ENCODE measurements at regions not wholly inside any gene's neighbourhood (a gene's known extent, or its start where the extent isn't known, plus 50 kb on each side); places are given as distances from the start of the nearest gene placed in this dataset.
A peak's percentile ranks its signal among the peaks of the same experiment; 100 is the strongest.
"Not testable (repeated sequence)": the region's sequence is repeated elsewhere in the genome, so short reads cannot be mapped to it uniquely, and the experiment has no call there.

GRCh38 chrX:144494074-144494473 is 610.2 kb downstream of the UBE2NL start:
- DNase-seq, result no peak

DNA sequence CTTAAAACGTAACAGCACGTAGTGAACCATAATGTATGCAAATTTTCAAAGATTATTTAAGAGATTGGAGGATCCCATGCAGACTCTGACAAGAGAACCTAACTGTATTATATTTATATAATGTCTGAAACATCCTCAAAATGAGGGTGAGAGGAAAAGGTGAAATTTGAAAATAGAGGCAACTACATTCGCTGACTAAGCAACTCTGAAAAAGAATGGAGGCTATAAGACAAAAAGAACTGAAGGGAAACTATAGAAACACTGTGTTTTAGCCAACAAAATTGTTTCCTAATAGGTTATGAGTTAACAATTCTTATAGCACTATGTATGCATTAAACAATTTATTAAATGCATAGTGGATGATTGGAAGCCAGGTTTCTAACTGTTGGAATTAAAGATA is 648.0 kb downstream of the UBE2NL start:
- no peak for DNase-seq

- peak; percentile 3 for DNase-seq
Observed at GRCh38 chrX:144566592-144566991, 680.7 kb upstream of the SPANXN1 start.

DNA sequence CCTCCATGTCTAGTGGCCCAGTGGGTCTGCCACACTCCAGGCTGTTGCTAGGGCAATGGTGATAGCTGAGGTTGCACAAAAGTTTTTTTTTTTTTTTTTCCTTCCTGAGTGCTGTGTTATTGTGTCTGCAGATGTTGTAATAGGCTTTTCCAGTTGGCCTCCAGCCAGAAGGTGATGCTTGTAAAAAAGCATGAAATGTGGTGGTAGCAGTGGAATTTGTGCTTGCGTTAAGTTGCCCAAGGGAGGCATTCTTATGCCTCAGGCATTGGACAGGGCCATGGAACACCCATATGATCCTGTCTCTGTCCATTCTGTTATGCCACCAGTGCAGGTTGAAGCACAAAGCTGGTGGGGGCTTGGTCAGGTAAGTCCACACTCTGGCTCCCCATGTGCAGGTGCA is 660.5 kb upstream of the SPANXN1 start:
- no peak for DNase-seq

GRCh38 chrX:144592036-144592435 is 655.3 kb upstream of the SPANXN1 start:
- DNase-seq, result no peak

DNA sequence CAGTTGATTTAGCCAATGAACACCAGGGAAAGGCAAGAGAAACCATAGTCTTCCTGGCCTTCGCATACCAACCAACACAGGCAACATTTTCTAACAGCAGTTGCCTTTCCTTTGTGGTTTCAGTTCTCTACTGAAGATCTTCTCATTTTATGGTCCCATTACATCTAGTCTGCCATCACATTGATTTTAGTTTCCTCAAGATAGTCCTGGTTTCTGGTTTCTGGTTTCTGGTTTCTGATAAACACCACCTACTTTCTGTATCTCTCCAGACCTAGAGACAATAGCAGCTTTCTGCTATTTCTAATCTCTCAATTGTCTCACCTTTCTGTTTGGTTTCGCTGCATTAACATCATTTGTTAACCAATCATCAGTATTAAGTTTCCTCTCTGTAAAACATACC is 646.3 kb upstream of the SPANXN1 start:
- DNase-seq, result no peak

DNA sequence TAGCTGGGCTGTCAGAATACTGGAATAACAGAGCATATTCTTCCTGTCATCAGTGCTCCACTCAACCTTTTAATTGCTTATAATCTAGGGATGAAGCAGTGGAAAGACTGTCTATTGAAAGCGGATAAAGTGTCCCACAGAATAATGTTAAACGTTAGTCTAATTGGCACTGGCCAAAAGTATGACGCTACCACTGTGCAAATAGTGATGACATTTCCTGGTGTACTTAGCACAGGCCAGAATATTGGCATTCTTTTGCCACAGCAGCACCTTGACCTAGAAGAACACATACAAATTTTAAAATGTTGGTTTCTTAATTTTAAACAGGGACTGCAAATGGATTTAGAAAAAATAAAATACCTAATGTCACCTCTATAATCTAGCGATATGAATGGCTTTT is 635.2 kb upstream of the SPANXN1 start:
- DNase-seq, result no peak

GRCh38 chrX:144616317-144616716 is 631.0 kb upstream of the SPANXN1 start:
- DNase-seq, result no peak

DNA sequence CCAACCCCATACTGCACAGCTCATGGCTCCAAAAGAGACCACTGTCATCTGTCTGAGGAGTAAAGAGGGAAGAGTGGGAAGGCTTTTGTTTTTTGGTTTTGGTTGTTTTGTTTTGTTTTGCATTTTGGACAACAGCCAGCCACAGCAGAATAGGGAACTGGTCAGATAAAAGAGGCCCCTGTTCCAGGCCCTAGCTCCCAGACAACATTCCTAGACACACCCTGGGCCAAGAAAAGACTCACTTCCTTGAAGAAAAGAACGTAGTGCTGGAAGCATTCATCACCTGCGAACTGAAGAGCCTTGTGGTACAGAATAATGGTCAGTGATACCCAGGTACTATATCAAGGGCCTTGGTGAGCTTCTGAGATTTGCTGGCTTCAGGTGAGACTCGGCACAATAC is 619.4 kb upstream of the SPANXN1 start:
- DNase-seq, result no peak

DNA sequence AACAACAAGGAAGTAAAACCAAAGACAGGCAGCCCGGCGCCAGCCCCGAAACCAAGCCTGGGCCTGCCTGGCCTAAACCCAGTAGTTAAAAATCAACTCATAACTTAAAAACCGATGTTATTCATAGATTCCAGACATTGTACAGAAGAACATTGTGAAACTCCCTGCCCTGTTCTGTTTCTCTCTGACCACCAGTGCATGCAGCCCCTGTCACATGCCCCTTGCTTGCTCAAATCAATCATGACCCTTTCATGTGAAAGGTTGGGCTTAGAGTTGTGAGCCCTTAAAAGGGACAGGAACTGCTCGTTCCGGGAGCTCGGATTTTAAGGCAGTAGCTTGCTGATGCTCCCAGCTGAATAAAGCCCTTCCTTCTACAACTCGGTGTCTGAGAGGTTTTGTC is 612.9 kb upstream of the SPANXN1 start:
- DNase-seq, result not testable (repeated sequence)

GRCh38 chrX:144637731-144638130 is 609.6 kb upstream of the SPANXN1 start:
- no peak for DNase-seq

DNA sequence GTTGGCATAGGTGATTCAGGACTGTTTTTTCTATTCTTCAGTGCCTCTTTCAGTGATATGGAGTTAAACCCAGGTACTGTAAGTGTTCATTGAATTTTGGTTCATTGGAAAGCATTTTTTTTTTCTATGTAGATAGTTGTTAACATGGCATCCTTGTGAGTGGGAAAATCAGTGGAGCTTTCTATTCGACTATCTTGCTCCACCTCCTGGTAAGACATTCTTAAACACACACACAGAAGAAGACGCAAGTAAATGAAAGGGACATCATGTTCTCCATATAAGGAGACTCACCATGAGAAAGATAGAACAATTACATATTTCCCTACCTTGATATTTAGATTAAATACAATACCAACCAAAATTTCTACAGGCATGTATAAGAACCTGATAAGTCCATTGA is 598.5 kb upstream of the SPANXN1 start:
- no peak for DNase-seq

DNA sequence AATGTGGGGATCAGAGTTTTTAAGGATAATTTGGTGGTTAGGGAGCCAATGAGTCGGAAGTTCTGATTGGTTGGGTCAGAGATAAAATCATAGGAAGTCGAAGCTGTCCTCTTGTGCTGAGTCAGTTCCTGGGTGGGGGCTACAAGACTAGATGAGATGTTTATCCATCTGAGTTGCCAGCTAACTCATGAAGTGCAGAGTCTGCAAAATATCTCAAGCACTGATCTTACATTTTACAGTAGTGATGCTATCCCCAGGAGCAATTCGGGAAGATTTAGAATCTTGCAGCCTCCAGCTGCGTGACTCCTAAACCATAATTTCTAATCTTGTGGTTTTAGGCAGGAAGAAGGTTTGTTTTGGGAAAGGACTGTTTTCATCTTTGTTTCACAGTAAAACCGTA is 565.8 kb upstream of the SPANXN1 start:
- no peak for DNase-seq

DNA sequence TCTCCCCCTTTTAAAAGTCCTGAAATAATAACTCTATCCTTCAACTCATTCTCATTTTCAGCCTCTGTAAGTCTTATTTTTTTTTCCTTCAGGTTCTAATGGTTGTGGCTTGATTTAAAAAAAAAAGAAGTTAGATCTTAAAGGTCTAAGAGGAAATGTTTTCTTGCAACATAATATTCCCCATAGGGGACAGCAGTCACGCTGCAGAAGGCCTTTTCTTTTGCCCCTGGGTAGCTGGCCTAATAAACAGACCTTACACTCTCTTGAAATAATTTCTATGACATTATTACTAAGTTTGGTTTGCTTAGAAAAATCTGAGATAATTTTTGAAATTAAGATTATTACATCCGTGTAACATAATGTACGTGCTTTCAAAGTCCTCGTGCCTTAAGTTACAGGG is 564.1 kb upstream of the SPANXN1 start:
- no peak for DNase-seq

GRCh38 chrX:144709841-144710240 is 537.5 kb upstream of the SPANXN1 start:
- no peak for DNase-seq

DNA sequence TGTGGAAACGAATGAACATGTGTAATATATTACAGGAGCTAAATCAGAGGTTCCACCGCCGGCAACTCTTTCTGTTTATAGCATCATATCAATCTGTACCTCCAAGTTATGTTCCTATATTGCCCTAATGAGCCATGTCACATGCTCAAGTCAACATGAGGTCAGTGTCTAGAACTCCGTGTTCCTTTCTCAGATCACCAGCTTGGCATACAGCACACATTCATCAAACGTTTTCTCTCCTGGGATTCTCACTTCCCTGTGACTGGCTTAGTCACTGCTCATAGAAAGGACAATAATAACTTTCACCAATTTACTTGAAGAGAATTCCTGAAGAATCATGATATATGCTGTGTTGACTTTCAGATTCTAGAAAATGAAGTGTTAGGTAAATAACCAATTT is 532.0 kb upstream of the SPANXN1 start:
- DNase-seq, result no peak

- DNase-seq, result no peak
Observed at GRCh38 chrX:144716187-144716586, 531.1 kb upstream of the SPANXN1 start.

GRCh38 chrX:144717682-144718081 is 529.6 kb upstream of the SPANXN1 start:
- DNase-seq, result no peak

DNA sequence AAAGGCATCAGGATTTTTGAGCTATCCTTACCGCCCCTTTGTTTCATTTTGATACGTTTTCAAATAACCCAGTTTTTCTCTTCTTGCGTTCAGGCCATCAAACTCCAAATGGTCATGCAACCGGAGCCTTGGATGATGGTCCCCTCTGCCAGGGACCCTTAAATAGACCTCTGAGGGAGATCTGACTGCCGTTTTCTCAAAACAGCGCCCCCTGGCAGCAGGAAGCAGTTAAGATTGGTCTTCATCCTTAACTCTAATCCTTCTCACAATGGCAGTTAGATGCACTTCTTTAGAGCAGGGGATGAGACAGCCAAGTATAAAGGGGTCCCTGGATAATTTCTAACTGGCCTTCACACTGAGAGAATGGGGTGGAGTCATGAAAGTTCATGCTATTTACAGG is 525.0 kb upstream of the SPANXN1 start:
- peak; percentile 17 for DNase-seq

- DNase-seq, result no peak
Observed at GRCh38 chrX:144730471-144730870, 516.8 kb upstream of the SPANXN1 start.

- DNase-seq, result no peak
Observed at GRCh38 chrX:144732588-144732987, 514.7 kb upstream of the SPANXN1 start.

GRCh38 chrX:144738246-144738645 is 509.1 kb upstream of the SPANXN1 start:
- no peak for DNase-seq

DNA sequence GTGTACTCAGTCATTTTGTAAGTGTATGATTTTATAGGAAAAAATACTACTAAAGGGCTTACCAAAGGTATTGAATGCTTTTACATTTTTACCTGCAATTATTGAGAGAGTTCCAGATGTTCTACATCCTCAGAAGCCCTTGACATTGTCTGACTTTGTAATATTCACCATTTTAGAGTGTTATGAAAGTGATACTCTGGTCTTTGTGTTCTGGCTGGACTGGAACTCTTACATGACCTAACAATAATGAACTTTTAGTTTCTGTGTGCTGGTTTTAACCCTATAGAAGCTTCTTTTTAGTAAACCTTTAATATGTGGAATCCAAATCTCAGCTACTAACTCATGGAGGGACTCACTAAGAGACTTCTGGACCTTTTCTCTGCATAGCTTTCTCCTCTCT is 478.8 kb upstream of the SPANXN1 start:
- no peak for DNase-seq

GRCh38 chrX:144783528-144783927 is 463.8 kb upstream of the SPANXN1 start:
- DNase-seq, result not testable (repeated sequence)

GRCh38 chrX:144790148-144790547 is 457.2 kb upstream of the SPANXN1 start:
- DNase-seq, result no peak

DNA sequence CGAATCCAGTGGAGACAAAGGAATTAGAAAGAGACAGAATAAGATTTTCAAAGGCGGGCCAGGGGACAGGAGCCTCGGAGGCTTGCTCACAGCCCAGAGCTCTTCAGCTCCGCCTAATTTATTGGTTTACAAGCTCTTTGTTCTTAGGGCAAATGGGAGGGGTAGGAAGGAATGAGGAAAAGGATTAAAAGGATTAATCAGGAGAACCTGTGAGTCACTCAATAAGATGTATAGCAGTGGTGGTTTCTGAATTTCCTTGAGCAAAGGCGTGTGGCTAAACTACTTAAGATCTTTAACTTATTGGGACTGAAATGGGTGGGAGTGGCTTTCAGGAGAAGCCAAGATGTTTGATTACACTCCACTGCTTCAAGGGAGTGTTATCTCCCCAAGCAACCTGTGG is 456.0 kb upstream of the SPANXN1 start:
- peak; percentile 3 for DNase-seq
